Stomach (tissue), 4 donors: ENCODE measurements at regions not wholly inside any gene's neighbourhood (a gene's known extent, or its start where the extent isn't known, plus 50 kb on each side); places are given as distances from the start of the nearest gene placed in this dataset.

ENCODE experiments used
- POLR2A ChIP-seq, 4 donors: fragments of 450-650 bp; IDR thresholded peaks; one replicate each; pipeline ENCODE4 v1.6.1; 2016; ENCODE audit warnings: antibody characterized with exemption in 4 of 4, control low read depth in 2 of 4, mild to moderate bottlenecking in 1 of 4, moderate library complexity in 1 of 4
- TF ChIP-seq, protein P1 (sequence below), 7 experiments: fragments of 450-650 bp in 4 of 7; fragments of 200-600 bp in 3 of 7; sonication (generic) in 3 of 7; IDR thresholded peaks; one replicate each; pipeline ENCODE4 v1.5.1; 2016 to 2019; ENCODE audit warnings: antibody characterized with exemption in 7 of 7, control low read depth in 2 of 7, mild to moderate bottlenecking in 1 of 7

DNA sequence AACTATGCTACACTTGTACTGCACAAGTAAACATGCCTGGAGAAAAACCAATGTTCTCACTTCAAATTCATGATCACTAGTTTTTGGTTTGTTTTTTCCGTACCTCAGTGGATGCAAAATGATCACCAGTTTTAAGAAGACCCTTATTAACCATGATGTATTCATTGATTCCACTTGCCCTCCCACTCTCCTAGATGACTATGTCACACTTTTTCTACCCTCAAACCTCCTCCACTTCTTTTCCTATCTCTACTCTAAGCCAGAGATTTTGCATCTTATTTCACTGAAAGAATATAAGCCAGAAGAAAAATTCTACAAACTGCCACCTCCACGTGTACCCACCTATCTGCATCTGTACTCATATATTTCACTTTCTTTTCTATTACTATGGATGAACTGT lies 186.2 kb upstream of the NAMPT start:
- TF ChIP-seq POLR2A (IDR thresholded peaks at IDR 0.05) = no peak
- TF ChIP-seq, protein P1, sequence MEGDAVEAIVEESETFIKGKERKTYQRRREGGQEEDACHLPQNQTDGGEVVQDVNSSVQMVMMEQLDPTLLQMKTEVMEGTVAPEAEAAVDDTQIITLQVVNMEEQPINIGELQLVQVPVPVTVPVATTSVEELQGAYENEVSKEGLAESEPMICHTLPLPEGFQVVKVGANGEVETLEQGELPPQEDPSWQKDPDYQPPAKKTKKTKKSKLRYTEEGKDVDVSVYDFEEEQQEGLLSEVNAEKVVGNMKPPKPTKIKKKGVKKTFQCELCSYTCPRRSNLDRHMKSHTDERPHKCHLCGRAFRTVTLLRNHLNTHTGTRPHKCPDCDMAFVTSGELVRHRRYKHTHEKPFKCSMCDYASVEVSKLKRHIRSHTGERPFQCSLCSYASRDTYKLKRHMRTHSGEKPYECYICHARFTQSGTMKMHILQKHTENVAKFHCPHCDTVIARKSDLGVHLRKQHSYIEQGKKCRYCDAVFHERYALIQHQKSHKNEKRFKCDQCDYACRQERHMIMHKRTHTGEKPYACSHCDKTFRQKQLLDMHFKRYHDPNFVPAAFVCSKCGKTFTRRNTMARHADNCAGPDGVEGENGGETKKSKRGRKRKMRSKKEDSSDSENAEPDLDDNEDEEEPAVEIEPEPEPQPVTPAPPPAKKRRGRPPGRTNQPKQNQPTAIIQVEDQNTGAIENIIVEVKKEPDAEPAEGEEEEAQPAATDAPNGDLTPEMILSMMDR (IDR thresholded peaks at IDR 0.05) = no peak
